ENCODE measurements at regions not wholly inside any gene's neighbourhood (a gene's known extent, or its start where the extent isn't known, plus 50 kb on each side); places are given as distances from the start of the nearest gene placed in this dataset.

- no peaks in the 10 kb centered on the region for H4K20me1 ChIP-seq (ENCODE audit: control insufficient read depth, extremely low read depth, insufficient read depth, low read length)
- H3K4me2 ChIP-seq (ENCODE audit: extremely low read depth, insufficient read depth, low read length), result no peak overlapping the region
- DNase-seq (ENCODE audit: low read depth in 2 of 2), result no peak
- H3K27me3 ChIP-seq (ENCODE audit: control insufficient read depth, insufficient read depth, low read length), result no peaks in the 10 kb centered on the region
- no peak overlapping the region for H3K4me3 ChIP-seq (replicated peaks in 1 of 4; ENCODE audit: control extremely low read depth in 1 of 4, insufficient read depth in 1 of 4, low read depth in 3 of 4, low read length in 4 of 4)
- H3K4me1 ChIP-seq (ENCODE audit: control insufficient read depth, extremely low read depth, insufficient read depth, low read length), result no peaks in the 10 kb centered on the region
- H3K9ac ChIP-seq (ENCODE audit: insufficient read depth, low read length), result no peak overlapping the region
- no peaks in the 10 kb centered on the region for H3K36me3 ChIP-seq (ENCODE audit: control insufficient read depth, insufficient read depth, low read length)
- TF ChIP-seq EZH2 (IDR thresholded peaks at IDR 0.05; ENCODE audit: low read length, missing control alignments), result no peak
- TF ChIP-seq CTCF (conservative IDR thresholded peaks at IDR 0.05 in 1 of 2, IDR thresholded peaks at IDR 0.05 in 1 of 2; ENCODE audit: low read depth in 1 of 2, low read length in 2 of 2), result no peak
- H2AFZ ChIP-seq (ENCODE audit: low read length), result no peak overlapping the region
- no peaks in the 10 kb centered on the region for H3K9me3 ChIP-seq (ENCODE audit: control insufficient read depth, insufficient read depth, low read depth, low read length)
- no peak overlapping the region for H3K27ac ChIP-seq (ENCODE audit: insufficient read depth, low read length)
- no peaks in the 10 kb centered on the region for H3K79me2 ChIP-seq (ENCODE audit: control insufficient read depth, insufficient read depth, low read length)
These were observed 177.0 kb upstream of the C16orf82 start for GRCh38 chr16:26889740-26890139.

- DNase-seq (ENCODE audit: low read depth in 2 of 2), result no peak
- Histone ChIP-seq H2AFZ (ENCODE audit: low read length) (no peak overlapping the region), H3K4me1 (ENCODE audit: control insufficient read depth, extremely low read depth, insufficient read depth, low read length) (no peaks in the 10 kb centered on the region), H3K4me3 (replicated peaks in 1 of 4; ENCODE audit: control extremely low read depth in 1 of 4, insufficient read depth in 1 of 4, low read depth in 3 of 4, low read length in 4 of 4) (no peak overlapping the region), H3K79me2 (ENCODE audit: control insufficient read depth, insufficient read depth, low read length) (no peaks in the 10 kb centered on the region), H3K4me2 (ENCODE audit: extremely low read depth, insufficient read depth, low read length) (no peak overlapping the region), H3K9ac (ENCODE audit: insufficient read depth, low read length) (no peak overlapping the region), H3K9me3 (ENCODE audit: control insufficient read depth, insufficient read depth, low read depth, low read length) (no peaks in the 10 kb centered on the region), H4K20me1 (ENCODE audit: control insufficient read depth, extremely low read depth, insufficient read depth, low read length) (no peaks in the 10 kb centered on the region), H3K27ac (ENCODE audit: insufficient read depth, low read length) (no peak overlapping the region), H3K36me3 (ENCODE audit: control insufficient read depth, insufficient read depth, low read length) (no peaks in the 10 kb centered on the region), H3K27me3 (ENCODE audit: control insufficient read depth, insufficient read depth, low read length) (no peaks in the 10 kb centered on the region)
- TF ChIP-seq EZH2 (IDR thresholded peaks at IDR 0.05; ENCODE audit: low read length, missing control alignments), result no peak
- no peak for TF ChIP-seq CTCF (conservative IDR thresholded peaks at IDR 0.05 in 1 of 2, IDR thresholded peaks at IDR 0.05 in 1 of 2; ENCODE audit: low read depth in 1 of 2, low read length in 2 of 2)
These were observed 168.5 kb upstream of the C16orf82 start for GRCh38 chr16:26898200-26898599.

GRCh38 chr16:26901196-26901861, 165.4 kb upstream of the C16orf82 start:
- Histone ChIP-seq H3K4me2 (ENCODE audit: extremely low read depth, insufficient read depth, low read length) (no peak overlapping the region), H3K27ac (ENCODE audit: insufficient read depth, low read length) (no peak overlapping the region), H3K4me1 (ENCODE audit: control insufficient read depth, extremely low read depth, insufficient read depth, low read length) (no peaks in the 10 kb centered on the region), H3K27me3 (ENCODE audit: control insufficient read depth, insufficient read depth, low read length) (no peaks in the 10 kb centered on the region), H3K9me3 (ENCODE audit: control insufficient read depth, insufficient read depth, low read depth, low read length) (no peaks in the 10 kb centered on the region), H2AFZ (ENCODE audit: low read length) (no peak overlapping the region), H3K36me3 (ENCODE audit: control insufficient read depth, insufficient read depth, low read length) (no peaks in the 10 kb centered on the region), H3K79me2 (ENCODE audit: control insufficient read depth, insufficient read depth, low read length) (no peaks in the 10 kb centered on the region), H3K9ac (ENCODE audit: insufficient read depth, low read length) (no peak overlapping the region), H4K20me1 (ENCODE audit: control insufficient read depth, extremely low read depth, insufficient read depth, low read length) (no peaks in the 10 kb centered on the region), H3K4me3 (replicated peaks in 1 of 4; ENCODE audit: control extremely low read depth in 1 of 4, insufficient read depth in 1 of 4, low read depth in 3 of 4, low read length in 4 of 4) (no peak overlapping the region)
- no peak for DNase-seq (ENCODE audit: low read depth in 2 of 2)
- TF ChIP-seq EZH2 (IDR thresholded peaks at IDR 0.05; ENCODE audit: low read length, missing control alignments) (no peak), CTCF (conservative IDR thresholded peaks at IDR 0.05 in 1 of 2, IDR thresholded peaks at IDR 0.05 in 1 of 2; ENCODE audit: low read depth in 1 of 2, low read length in 2 of 2) (no peak)

All from fibroblast of lung (primary cell).